PC-9 (cell line): ENCODE measurements at regions not wholly inside any gene's neighbourhood (a gene's known extent, or its start where the extent isn't known, plus 50 kb on each side); places are given as distances from the start of the nearest gene placed in this dataset.

Source experiments
- BruUV-seq: library from RNA; stranded (reverse); fragments of 400-500 nt; replicated peaks from 2 replicates; lab custom pipeline; 2021; lab: Mats Ljungman, UMichigan
- CTCF ChIA-PET: fragments of 300-600 bp; sonication (Branson Sonifier 250); formaldehyde crosslinking; loops from one replicate; lab custom pipeline; 2022; ENCODE audit warnings: antibody characterized with exemption; lab: Charles Lee
- POLR2A ChIA-PET: fragments of 300-600 bp; sonication (Branson Sonifier 250); formaldehyde crosslinking; loops from one replicate; lab custom pipeline; 2022; ENCODE audit warnings: antibody characterized with exemption; ENCODE audit not compliant: unreplicated experiment; lab: Charles Lee
- DNase-seq, 2 experiments: peaks; one replicate each; pipeline versions ENCODE4 v3.0.0 to v3.0.0-alpha.2; 2015 to 2022; ENCODE audit warnings: mixed read lengths in 1 of 2
- H2AFZ ChIP-seq: fragments of 200-600 bp; sonication (generic); 2 replicates; pipeline ENCODE4 v1.8.1; 2017; ENCODE audit warnings: antibody characterized with exemption
- H3F3A ChIP-seq: fragments of 200-600 bp; sonication (generic); 2 replicates; pipeline ENCODE4 v1.8.1; 2017; ENCODE audit warnings: antibody characterized with exemption, mild to moderate bottlenecking, low read depth; ENCODE audit not compliant: insufficient read depth
- H3K27ac ChIP-seq: fragments of 200-600 bp; sonication (generic); 2 replicates; pipeline ENCODE4 v1.6.1; 2016; ENCODE audit warnings: mixed run types
- H3K27me3 ChIP-seq: fragments of 200-600 bp; sonication (generic); 2 replicates; pipeline ENCODE4 v1.6.1; 2016; ENCODE audit warnings: low read depth, mixed run types; ENCODE audit not compliant: insufficient read depth
- H3K36me3 ChIP-seq: fragments of 200-600 bp; sonication (generic); 2 replicates; pipeline ENCODE4 v1.6.1; 2016; ENCODE audit warnings: low read depth, mixed run types
- H3K4me1 ChIP-seq: fragments of 200-600 bp; sonication (generic); replicated peaks from 2 replicates; pipeline ENCODE4 v1.6.1; 2016; ENCODE audit warnings: mixed run types; ENCODE audit not compliant: insufficient read depth
- H3K4me2 ChIP-seq: fragments of 200-600 bp; sonication (generic); 2 replicates; pipeline ENCODE4 v1.6.1; 2017; ENCODE audit warnings: mixed run types
- H3K4me3 ChIP-seq: fragments of 200-600 bp; sonication (generic); 2 replicates; pipeline ENCODE4 v1.6.1; 2016; ENCODE audit warnings: mixed run types
- H3K79me2 ChIP-seq: fragments of 200-600 bp; sonication (generic); 2 replicates; pipeline ENCODE4 v1.6.1; 2017; ENCODE audit warnings: low read depth, mixed run types
- H3K9me2 ChIP-seq: fragments of 200-600 bp; sonication (generic); 2 replicates; pipeline ENCODE4 v1.8.1; 2017; ENCODE audit warnings: mild to moderate bottlenecking; ENCODE audit not compliant: insufficient read depth
- H3K9me3 ChIP-seq: fragments of 200-600 bp; sonication (generic); 2 replicates; pipeline ENCODE4 v1.8.1; 2016; ENCODE audit warnings: low read depth; ENCODE audit not compliant: insufficient read depth
- H4K20me1 ChIP-seq: fragments of 200-600 bp; sonication (generic); 2 replicates; pipeline ENCODE4 v1.8.1; 2017; ENCODE audit not compliant: insufficient read depth
- CTCF ChIP-seq: fragments of 200-600 bp; sonication (generic); conservative IDR thresholded peaks from 2 replicates; pipeline ENCODE4 v1.6.1; 2017; ENCODE audit warnings: mixed run types, antibody characterized with exemption, mild to moderate bottlenecking, moderate library complexity
- EZH2 ChIP-seq: fragments of 200-600 bp; sonication (generic); IDR thresholded peaks from 2 replicates; pipeline ENCODE4 v1.8.0; 2017; ENCODE audit warnings: antibody characterized with exemption, low read depth
- intact Hi-C: fragments of 100-400 bp; cut with micrococcal nuclease; formaldehyde crosslinking; loops from one replicate; pipeline ENCODE4 v1.10.0; 2022; ENCODE audit not compliant: unreplicated experiment

GRCh38 chr1:218611916-218612585, 266.9 kb downstream of the TGFB2 start:
- DNase-seq: no peak
- H2AFZ ChIP-seq: no peak overlapping the region
- H4K20me1 ChIP-seq: no peaks in the 10 kb centered on the region
- no peak overlapping the region for H3K27ac ChIP-seq
- H3K9me2 ChIP-seq: no peaks in the 10 kb centered on the region
- no peak overlapping the region for H3K4me3 ChIP-seq
- peaks cover 10% of the 10 kb centered on the region for H3K4me1 ChIP-seq
- no TSS peak for BruUV-seq
- H3K4me2 ChIP-seq: no peak overlapping the region
- POLR2A ChIA-PET: no interaction called here
- H3K27me3 ChIP-seq: no peaks in the 10 kb centered on the region
- no peaks in the 10 kb centered on the region for H3K79me2 ChIP-seq
- no peak for TF ChIP-seq CTCF
- TF ChIP-seq EZH2: no peak
- no peaks in the 10 kb centered on the region for H3K36me3 ChIP-seq
- intact Hi-C loops: no loop called here
- no peaks in the 10 kb centered on the region; the same call in none of the 2 replicates for H3K9me3 ChIP-seq
- 0 out of 2 replicates have a peak, but pooled peaks cover 3% of the 10 kb centered on the region for H3F3A ChIP-seq
- CTCF ChIA-PET: interaction anchor here (0.6 kb wide), 2 partner anchors 92 to 415 kb away, joined by 4 to 7 read pairs; no protein-coding TSS in a partner anchor

GRCh38 chr1:218613105-218613504, 268.0 kb downstream of the TGFB2 start:
- H4K20me1 ChIP-seq: no peaks in the 10 kb centered on the region
- H3K79me2 ChIP-seq: no peaks in the 10 kb centered on the region
- CTCF ChIA-PET: no interaction called here
- intact Hi-C loops: no loop called here
- H3K4me3 ChIP-seq: no peak overlapping the region
- no peaks in the 10 kb centered on the region for H3K9me2 ChIP-seq
- no peaks in the 10 kb centered on the region; the same call in none of the 2 replicates for H3K9me3 ChIP-seq
- H3K27ac ChIP-seq: no peak overlapping the region
- BruUV-seq: no TSS peak
- DNase-seq: no peak
- H3K4me1 ChIP-seq: peaks cover 10% of the 10 kb centered on the region
- H3K36me3 ChIP-seq: no peaks in the 10 kb centered on the region
- 0 out of 2 replicates have a peak overlapping the region, but pooled peaks have one; percentile 2 for H3K4me2 ChIP-seq
- H3F3A ChIP-seq: 0 out of 2 replicates have a peak, but pooled peaks cover 3% of the 10 kb centered on the region
- TF ChIP-seq EZH2 (no peak), CTCF (no peak)
- no peak overlapping the region for H2AFZ ChIP-seq
- no peaks in the 10 kb centered on the region for H3K27me3 ChIP-seq
- POLR2A ChIA-PET: no interaction called here

GRCh38 chr1:218614031-218614430, 268.9 kb downstream of the TGFB2 start:
- CTCF ChIA-PET: no interaction called here

More at GRCh38 chr1:218614031-218614430, 268.9 kb downstream of the TGFB2 start:
- Histone ChIP-seq H3K36me3 (no peaks in the 10 kb centered on the region), H2AFZ (no peak overlapping the region), H3F3A (0 out of 2 replicates have a peak, but pooled peaks cover 3% of the 10 kb centered on the region), H3K9me2 (no peaks in the 10 kb centered on the region), H3K27ac (no peak overlapping the region), H3K4me1 (peaks cover 10% of the 10 kb centered on the region), H3K9me3 (peaks cover 4% of the 10 kb centered on the region), H3K27me3 (no peaks in the 10 kb centered on the region), H3K4me2 (no peak overlapping the region), H3K79me2 (no peaks in the 10 kb centered on the region), H3K4me3 (no peak overlapping the region), H4K20me1 (no peaks in the 10 kb centered on the region)
- POLR2A ChIA-PET: no interaction called here
- no TSS peak for BruUV-seq
- intact Hi-C loops: no loop called here
- no peak for DNase-seq
- TF ChIP-seq EZH2 (no peak), CTCF (no peak)
